ENCODE measurements at regions not wholly inside any gene's neighbourhood (a gene's known extent, or its start where the extent isn't known, plus 50 kb on each side); places are given as distances from the start of the nearest gene placed in this dataset.
"Not testable (repeated sequence)": the region's sequence is repeated elsewhere in the genome, so short reads cannot be mapped to it uniquely, and the experiment has no call there.

- no peak for DNase-seq
Measured at GRCh38 chr10:44569193-44570091, 184.5 kb upstream of the CXCL12 start.

GRCh38 chr10:44571701-44572100, 186.8 kb upstream of the CXCL12 start:
- DNase-seq, result no peak

GRCh38 chr10:44572146-44572545, 187.2 kb upstream of the CXCL12 start:
- no peak for DNase-seq

GRCh38 chr10:44573821-44574220, 188.9 kb upstream of the CXCL12 start:
- DNase-seq, result no peak

GRCh38 chr10:44574596-44575480, 189.9 kb upstream of the CXCL12 start:
- DNase-seq, result no peak

- no peak for DNase-seq
Measured at GRCh38 chr10:44575601-44576380, 190.9 kb upstream of the CXCL12 start.

GRCh38 chr10:44576702-44577191, 191.8 kb upstream of the CXCL12 start:
- no peak for DNase-seq

- DNase-seq, result no peak
Measured at GRCh38 chr10:44577533-44577932, 192.6 kb upstream of the CXCL12 start.

- DNase-seq, result no peak
Measured at GRCh38 chr10:44578271-44578670, 193.4 kb upstream of the CXCL12 start.

- DNase-seq, result not testable (repeated sequence)
Measured at GRCh38 chr10:44578963-44579362, 194.1 kb upstream of the CXCL12 start.

GRCh38 chr10:44581996-44582395, 197.1 kb upstream of the CXCL12 start:
- no peak for DNase-seq

GRCh38 chr10:44587488-44588318, 202.8 kb upstream of the CXCL12 start:
- DNase-seq, result no peak

- no peak for DNase-seq
Measured at GRCh38 chr10:44589181-44589943, 204.5 kb upstream of the CXCL12 start.

GRCh38 chr10:44589944-44590449, 205.1 kb upstream of the CXCL12 start:
- DNase-seq, result no peak

- DNase-seq, result no peak
Measured at GRCh38 chr10:44591911-44592310, 207.0 kb upstream of the CXCL12 start.

GRCh38 chr10:44593952-44594351, 209.1 kb upstream of the CXCL12 start:
- no peak for DNase-seq

- DNase-seq, result no peak
Measured at GRCh38 chr10:44607116-44607515, 222.2 kb upstream of the CXCL12 start.

- no peak for DNase-seq
Measured at GRCh38 chr10:44618910-44619309, 234.0 kb upstream of the CXCL12 start.

- DNase-seq, result no peak
Measured at GRCh38 chr10:44619521-44619920, 234.6 kb upstream of the CXCL12 start.

GRCh38 chr10:44619975-44620374, 235.1 kb upstream of the CXCL12 start:
- DNase-seq, result no peak
